NCI-H345 treated with DMSO at 0.1 percent for 48 hours (cell line): ENCODE measurements at regions not wholly inside any gene's neighbourhood (a gene's known extent, or its start where the extent isn't known, plus 50 kb on each side); places are given as distances from the start of the nearest gene placed in this dataset.
"Not testable (repeated sequence)": the region's sequence is repeated elsewhere in the genome, so short reads cannot be mapped to it uniquely, and the experiment has no call there.

Experiments
- DNase-seq: peaks from one replicate; lab custom pipeline; 2025; ENCODE audit not compliant: unreplicated experiment; lab: John Stamatoyannopoulos, UW

DNA sequence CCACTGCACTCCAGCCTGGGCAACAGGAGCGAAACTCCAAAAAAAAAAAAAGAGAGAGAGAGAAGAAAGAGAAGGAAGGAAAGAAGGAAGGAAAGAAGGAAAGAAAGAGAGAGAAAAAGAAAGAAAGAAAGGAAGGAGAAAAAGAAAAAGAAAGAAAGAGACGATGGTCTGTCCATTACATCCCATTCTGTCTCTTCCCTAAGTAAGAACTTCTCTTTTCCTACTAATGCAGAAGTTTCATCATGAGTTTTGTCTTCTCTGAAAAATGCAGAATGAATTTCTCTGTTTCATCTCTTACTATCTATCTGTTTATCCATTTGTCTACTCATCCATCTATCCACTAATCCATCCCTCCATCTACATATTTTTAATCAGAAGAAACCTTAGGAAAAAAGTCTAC lies 94.9 kb upstream of the MED13 start:
- DNase-seq, result no peak

DNA sequence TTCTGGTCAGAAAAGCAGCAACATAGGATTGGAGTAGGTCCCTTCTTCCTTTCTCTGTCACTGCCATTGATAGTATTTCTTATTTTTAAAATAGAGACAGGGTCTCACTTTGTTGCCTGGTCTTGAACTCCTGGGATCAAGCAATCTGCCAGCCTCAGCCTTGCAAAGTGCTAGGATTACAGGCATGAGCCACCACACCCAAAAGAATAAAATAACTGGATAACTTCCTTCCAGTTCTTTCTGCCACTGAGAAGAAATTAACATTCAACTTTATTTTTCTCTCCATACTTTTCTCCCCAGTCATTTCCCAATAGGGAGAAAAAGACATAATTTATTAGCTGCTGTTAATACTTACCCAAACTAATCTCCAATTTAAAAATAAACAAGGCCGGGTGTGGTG lies 91.9 kb upstream of the MED13 start:
- no peak for DNase-seq

DNA sequence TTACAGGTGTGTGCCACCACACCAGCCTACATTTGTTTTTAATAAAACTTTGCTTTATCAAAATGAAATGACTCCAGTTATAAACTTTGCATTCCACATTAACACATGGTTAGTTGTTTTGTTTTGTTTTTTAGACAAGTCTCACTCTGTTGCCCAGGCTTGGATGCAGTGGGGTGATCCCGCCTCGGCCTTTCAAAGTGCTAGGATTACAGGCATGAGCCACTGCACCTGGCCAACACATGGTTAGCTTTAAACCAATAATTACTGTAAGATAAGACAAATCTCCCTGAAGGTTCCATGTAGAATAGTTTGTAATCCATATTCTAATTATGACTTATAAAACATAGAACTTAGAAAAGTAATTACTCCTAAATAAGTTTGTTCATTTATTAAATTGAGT lies 89.8 kb upstream of the MED13 start:
- DNase-seq, result no peak

- no peak for DNase-seq
Observed at GRCh38 chr17:62150471-62150870, 85.4 kb upstream of the MED13 start.

GRCh38 chr17:62149961-62150360 lies 84.9 kb upstream of the MED13 start:
- no peak for DNase-seq

DNA sequence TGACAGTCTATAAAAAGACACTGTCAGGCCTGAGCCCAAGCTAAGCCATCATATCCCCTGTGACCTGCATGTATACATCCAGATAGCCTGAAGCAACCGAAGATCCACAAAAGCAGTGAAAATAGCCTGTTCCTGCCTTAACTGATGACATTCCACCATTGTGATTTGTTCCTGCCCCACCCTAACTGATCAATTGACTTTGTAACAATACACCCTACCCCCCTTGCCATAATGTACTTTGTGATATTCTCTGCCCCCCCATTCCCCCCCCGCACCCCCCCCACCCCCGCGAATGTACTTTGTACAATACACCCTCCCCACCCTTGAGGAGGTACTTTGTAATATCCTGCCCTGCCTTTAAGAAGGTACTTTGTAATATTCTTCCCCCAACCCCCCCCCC lies 82.2 kb upstream of the MED13 start:
- DNase-seq, result no peak

GRCh38 chr17:62140836-62141235 lies 75.8 kb upstream of the MED13 start:
- no peak for DNase-seq

DNA sequence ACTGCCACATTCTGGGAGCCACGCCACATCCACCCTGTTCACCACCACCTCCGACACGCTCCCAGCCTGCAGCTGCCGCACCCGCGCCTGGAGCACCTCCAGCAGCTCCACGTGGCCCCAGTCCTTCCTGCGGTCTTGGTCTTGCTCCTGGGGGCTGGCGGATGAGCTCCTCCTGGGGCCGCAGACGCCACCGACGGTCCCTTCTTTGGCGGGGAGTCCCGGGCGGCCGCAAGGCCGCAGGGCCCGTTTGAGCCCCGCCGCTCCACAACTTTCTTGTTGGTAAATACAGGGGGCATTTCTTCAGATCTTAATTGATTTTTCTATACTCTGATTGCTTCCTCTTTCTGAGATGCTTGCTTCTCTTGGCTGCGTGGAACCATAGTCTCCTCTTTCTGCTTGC lies 75.3 kb upstream of the MED13 start:
- DNase-seq, result no peak

GRCh38 chr17:62139690-62140354 lies 74.7 kb upstream of the MED13 start:
- not testable (repeated sequence) for DNase-seq

DNA sequence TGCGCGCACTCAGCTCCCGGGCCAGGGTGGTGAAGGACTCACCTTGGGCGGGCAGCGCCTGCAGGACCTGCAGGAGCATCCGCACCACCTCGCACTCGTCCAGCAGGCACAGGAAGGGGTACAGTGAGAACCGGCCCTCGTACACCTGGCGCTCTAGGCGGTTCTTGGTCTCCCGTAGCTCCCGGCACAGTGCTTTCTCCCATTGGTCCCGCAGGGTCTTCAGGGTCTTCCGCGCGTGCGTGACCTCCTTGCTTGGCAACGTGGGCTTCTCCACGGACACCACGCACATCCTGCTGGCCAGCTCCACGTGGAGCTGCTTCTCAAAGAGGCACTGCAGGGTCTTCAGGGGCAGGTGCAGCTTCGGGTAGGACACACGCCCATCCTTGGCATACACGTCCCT lies 74.1 kb upstream of the MED13 start:
- no peak for DNase-seq

DNA sequence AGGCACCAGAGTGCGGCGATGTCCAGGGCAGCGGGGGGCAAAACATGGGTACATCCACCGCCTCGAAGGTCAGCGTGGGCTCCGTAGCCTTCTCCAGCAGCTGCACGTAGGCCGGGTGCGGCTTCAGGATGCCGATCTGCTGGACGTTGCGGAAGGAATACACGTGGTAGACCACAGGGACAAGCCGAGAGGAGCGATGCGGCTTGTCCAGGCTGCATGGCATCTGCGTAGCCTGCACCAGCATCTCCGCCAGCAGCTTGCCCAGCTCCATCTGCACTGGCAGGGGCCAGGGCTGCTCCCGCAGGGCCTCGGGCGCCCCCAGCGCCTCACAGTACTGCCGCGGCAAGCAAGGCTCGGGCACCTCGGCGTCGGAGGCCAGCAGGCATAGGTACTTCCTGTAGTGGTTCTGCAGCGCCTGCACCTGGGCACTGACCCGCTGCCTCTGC lies 73.6 kb upstream of the MED13 start:
- peak; percentile 32 for DNase-seq

- DNase-seq, result peak; percentile 16
Observed at GRCh38 chr17:62137734-62138624, 72.9 kb upstream of the MED13 start.

- DNase-seq, result not testable (repeated sequence)
Observed at GRCh38 chr17:62137013-62137733, 72.1 kb upstream of the MED13 start.

DNA sequence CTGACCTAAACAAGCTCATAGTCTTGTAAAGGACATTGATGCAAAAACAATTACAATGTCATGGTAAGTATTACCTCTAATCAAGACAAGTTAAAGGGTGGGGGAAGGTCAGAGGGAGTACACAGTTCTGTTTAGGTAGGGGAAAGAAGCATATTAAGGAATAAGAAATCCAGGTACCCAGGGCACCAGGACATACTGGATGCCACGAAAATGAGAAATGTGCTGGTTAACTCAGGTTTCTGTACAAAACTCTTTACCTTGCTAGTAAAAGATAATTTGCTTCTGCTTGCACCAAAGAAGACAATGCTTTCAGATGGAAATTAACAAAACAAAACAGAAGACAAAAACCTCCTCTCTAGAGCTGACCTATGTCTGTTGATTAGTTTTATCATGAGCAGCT lies 70.7 kb upstream of the MED13 start:
- DNase-seq, result no peak

DNA sequence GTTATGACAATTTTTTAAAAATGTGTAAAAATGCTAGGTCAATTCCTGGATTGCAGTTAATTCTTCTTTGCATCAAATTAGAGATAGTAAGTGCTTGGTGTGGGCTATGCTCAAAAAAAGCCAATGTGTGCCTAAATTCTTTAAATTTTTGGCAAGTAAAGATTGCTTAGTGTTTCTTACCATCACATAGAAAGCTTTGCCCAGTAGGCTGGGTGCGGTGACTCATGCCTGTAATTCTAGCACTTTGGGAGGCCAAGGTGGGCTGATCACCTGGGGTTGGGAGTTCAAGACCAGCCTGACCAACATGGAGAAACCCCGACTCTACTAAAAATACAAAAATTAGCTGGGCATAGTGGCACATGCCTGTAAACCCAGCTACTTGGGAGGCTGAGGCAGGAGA lies 70.0 kb upstream of the MED13 start:
- not testable (repeated sequence) for DNase-seq

GRCh38 chr17:62134397-62134796 lies 69.3 kb upstream of the MED13 start:
- DNase-seq, result no peak

- not testable (repeated sequence) for DNase-seq
Observed at GRCh38 chr17:62131271-62131670, 66.2 kb upstream of the MED13 start.

- DNase-seq, result no peak
Observed at GRCh38 chr17:62130739-62131138, 65.7 kb upstream of the MED13 start.

DNA sequence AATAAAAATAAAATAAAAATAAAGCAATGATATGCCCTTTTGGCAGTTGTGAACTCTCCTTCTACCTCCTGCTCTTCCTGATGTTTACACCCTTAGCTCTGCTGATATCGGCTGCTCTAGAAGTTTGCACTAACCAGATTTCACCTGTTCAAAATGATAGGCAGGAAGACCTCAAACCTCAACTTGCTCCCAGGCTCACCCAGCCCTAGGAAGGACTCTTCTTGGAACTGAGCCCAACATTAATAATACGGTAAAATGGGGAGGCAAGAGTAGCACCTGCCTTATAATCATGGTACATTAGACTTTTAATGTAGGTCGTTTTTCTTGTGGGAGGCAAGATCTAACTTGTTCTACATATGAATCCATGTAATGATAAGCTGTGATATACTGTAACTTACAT lies 61.2 kb upstream of the MED13 start:
- DNase-seq, result peak; percentile 7

GRCh38 chr17:62125307-62125706 lies 60.2 kb upstream of the MED13 start:
- no peak for DNase-seq

- no peak for DNase-seq
Observed at GRCh38 chr17:62121025-62121730, 56.1 kb upstream of the MED13 start.
